ENCODE measurements at regions not wholly inside any gene's neighbourhood (a gene's known extent, or its start where the extent isn't known, plus 50 kb on each side); places are given as distances from the start of the nearest gene placed in this dataset.

DNA sequence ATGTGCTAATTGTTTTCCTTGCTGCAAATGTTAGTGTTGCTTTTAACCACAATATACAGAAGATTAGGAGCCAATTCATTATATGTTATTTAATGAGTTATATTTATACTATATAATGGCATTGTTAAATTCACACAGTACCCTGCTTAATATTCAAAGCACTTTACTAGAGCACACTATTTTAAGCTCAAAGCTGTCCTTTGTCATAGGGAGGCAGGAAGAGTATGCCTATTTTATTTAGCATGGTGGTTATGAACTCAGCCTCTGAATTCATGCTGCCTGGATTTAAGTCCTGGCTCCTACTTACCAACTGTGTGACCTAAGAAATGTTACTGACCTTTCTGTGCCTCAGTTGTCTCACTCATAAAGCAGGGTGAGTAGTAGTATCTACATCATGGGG is 80.5 kb downstream of the FASTKD2 start:
- Histone ChIP-seq H3K4me3 (ENCODE audit: low read depth, low read length) (no peak overlapping the region), H3K4me1 (ENCODE audit: control insufficient read depth, insufficient read depth, low read length) (peaks cover under 1% of the 10 kb centered on the region), H3K36me3 (ENCODE audit: control insufficient read depth, insufficient read depth, low read length) (no peaks in the 10 kb centered on the region), H3K27me3 (ENCODE audit: control insufficient read depth, insufficient read depth, low read length) (no peaks in the 10 kb centered on the region), H3K9me3 (ENCODE audit: control insufficient read depth, insufficient read depth, low read length) (no peaks in the 10 kb centered on the region), H3K9ac (ENCODE audit: low read depth, low read length) (no peak overlapping the region)

DNA sequence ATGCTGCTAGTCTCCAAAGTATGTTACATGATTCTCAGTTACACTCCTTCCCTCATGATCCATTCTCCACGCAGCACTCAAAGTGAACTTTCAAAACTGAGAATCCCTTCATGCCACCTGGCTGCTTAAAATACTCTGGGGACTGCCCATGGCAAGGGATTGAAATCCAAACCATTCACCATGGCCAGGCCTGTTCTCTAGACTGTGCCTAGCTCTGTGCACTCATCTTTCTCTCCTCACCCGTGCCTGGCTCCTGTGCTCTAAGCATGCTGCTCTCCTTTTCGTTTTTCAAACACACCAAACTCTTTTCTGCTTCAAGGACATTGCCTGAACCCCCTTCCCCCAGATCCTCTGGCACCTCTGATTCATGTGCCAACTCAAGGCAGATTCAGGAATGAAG is 80.9 kb downstream of the FASTKD2 start:
- Histone ChIP-seq H3K36me3 (ENCODE audit: control insufficient read depth, insufficient read depth, low read length) (no peaks in the 10 kb centered on the region), H3K9me3 (ENCODE audit: control insufficient read depth, insufficient read depth, low read length) (no peaks in the 10 kb centered on the region), H3K9ac (ENCODE audit: low read depth, low read length) (no peak overlapping the region), H3K4me3 (ENCODE audit: low read depth, low read length) (no peak overlapping the region), H3K27me3 (ENCODE audit: control insufficient read depth, insufficient read depth, low read length) (no peaks in the 10 kb centered on the region), H3K4me1 (ENCODE audit: control insufficient read depth, insufficient read depth, low read length) (no peaks in the 10 kb centered on the region)

DNA sequence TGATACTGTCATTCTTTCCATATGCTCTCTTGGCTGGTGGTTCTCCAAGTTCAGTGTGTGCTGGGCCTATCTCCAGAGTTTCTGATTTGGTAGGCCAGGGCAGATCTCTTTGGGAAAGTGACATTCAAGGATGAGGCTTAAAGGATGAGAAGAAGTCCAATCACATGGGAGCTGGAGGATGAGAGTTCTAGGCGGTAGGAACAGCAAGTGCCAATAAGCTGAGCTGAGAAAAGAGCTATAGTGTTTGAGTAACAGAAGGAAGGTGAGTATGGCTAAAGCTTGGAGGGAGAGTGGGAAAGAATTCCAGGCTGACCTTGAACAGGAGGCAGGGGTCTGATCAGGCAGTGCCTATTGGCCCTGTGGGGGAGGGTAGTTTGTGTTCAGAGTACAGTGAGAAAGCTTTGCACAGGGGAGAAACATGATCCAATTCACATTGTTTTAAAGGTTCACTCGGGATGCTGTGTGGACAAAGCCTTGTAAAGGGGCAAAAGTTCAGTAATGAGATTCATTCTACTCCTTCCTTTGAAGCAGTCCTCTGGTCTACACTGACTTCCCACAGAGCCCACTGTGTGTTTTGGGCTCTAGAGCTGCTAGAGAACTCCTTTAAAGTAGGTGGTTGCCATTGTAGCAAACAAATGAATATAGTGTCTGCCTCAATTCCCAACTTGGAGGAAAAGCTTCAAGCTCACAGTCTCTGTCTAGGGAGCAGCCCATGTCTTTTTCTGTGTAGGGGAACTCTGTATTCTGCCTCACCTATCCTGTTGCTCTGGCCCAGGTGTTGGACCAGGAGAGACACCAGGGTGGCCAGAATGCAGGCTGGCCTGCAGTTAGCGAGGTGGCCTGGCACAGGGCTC is 81.8 kb downstream of the FASTKD2 start:
- H3K27me3 ChIP-seq (ENCODE audit: control insufficient read depth, insufficient read depth, low read length): no peaks in the 10 kb centered on the region
- H3K4me1 ChIP-seq (ENCODE audit: control insufficient read depth, insufficient read depth, low read length): no peaks in the 10 kb centered on the region
- no peaks in the 10 kb centered on the region for H3K36me3 ChIP-seq (ENCODE audit: control insufficient read depth, insufficient read depth, low read length)
- no peaks in the 10 kb centered on the region for H3K9me3 ChIP-seq (ENCODE audit: control insufficient read depth, insufficient read depth, low read length)
- no peak overlapping the region for H3K4me3 ChIP-seq (ENCODE audit: low read depth, low read length)
- H3K9ac ChIP-seq (ENCODE audit: low read depth, low read length): no peak overlapping the region

DNA sequence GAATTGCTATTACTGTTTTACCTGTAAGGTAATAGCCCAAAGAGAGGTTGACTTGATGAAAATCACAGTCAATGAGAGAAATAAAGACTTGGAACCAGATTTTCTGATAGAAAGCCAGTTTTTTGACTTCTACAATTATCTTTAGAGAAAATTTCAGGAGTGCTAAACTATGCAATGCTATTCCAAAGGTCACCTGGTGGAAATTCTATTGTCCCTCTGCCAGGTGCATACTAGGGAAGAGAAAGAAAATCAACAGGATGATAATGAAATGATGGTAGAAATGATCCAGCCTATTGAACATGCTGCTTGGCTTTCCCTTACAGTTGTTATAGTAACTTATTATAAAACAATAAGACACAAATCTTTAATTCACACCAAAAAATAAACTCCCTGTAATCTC is 85.0 kb downstream of the FASTKD2 start:
- Histone ChIP-seq H3K9ac (ENCODE audit: low read depth, low read length) (no peak overlapping the region), H3K4me3 (ENCODE audit: low read depth, low read length) (no peak overlapping the region), H3K9me3 (ENCODE audit: control insufficient read depth, insufficient read depth, low read length) (no peaks in the 10 kb centered on the region), H3K27me3 (ENCODE audit: control insufficient read depth, insufficient read depth, low read length) (no peaks in the 10 kb centered on the region), H3K36me3 (ENCODE audit: control insufficient read depth, insufficient read depth, low read length) (no peaks in the 10 kb centered on the region), H3K4me1 (ENCODE audit: control insufficient read depth, insufficient read depth, low read length) (no peaks in the 10 kb centered on the region)

DNA sequence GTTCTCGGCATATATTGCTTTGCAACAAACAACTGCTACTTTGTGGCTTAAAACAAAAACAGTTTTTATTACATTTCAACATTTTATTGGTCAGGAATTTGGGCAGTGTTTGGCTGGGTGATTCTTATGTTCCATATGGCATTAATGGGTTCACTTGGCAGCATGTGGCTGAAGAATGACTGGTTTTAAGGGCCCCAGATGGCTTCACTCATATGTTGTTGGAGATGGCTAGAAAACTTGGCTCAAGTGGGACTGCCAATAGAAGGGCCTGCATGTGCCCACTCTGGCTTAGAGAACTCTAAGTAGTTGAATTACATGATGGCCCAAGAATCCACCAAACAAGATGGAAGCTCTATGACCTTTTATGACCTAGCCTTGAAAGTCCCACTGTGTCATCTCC is 86.1 kb downstream of the FASTKD2 start:
- H3K9me3 ChIP-seq (ENCODE audit: control insufficient read depth, insufficient read depth, low read length): no peaks in the 10 kb centered on the region
- H3K27me3 ChIP-seq (ENCODE audit: control insufficient read depth, insufficient read depth, low read length): no peaks in the 10 kb centered on the region

DNA sequence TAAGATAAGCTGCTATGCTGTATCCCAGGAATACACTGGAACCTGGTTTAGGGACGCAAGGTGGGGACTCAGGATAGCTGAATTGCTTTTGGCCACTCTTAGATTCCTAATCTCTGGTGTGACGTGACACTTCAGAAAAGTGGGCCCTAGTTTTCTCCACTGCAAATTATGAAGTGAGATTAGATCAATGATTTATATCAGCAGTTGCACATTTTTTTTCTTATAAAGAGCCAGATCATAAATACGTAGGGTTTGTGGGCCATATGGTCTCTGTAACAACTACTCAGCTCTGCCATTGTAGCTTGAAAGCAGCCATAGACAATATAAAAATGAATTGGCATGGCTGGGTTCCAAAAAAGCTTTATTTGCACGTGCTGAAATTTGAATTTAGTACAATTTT is 85.4 kb upstream of the CPO start:
- no peaks in the 10 kb centered on the region for H3K36me3 ChIP-seq (ENCODE audit: control insufficient read depth, insufficient read depth, low read length)
- H3K27me3 ChIP-seq (ENCODE audit: control insufficient read depth, insufficient read depth, low read length): no peaks in the 10 kb centered on the region
- H3K4me3 ChIP-seq (ENCODE audit: low read depth, low read length): no peak overlapping the region
- H3K9ac ChIP-seq (ENCODE audit: low read depth, low read length): no peak overlapping the region
- no peaks in the 10 kb centered on the region for H3K9me3 ChIP-seq (ENCODE audit: control insufficient read depth, insufficient read depth, low read length)
- no peaks in the 10 kb centered on the region for H3K4me1 ChIP-seq (ENCODE audit: control insufficient read depth, insufficient read depth, low read length)

More for the DNA sequence above, 86.1 kb downstream of the FASTKD2 start:
- Histone ChIP-seq H3K4me1 (ENCODE audit: control insufficient read depth, insufficient read depth, low read length) (no peaks in the 10 kb centered on the region), H3K9ac (ENCODE audit: low read depth, low read length) (no peak overlapping the region), H3K36me3 (ENCODE audit: control insufficient read depth, insufficient read depth, low read length) (no peaks in the 10 kb centered on the region), H3K4me3 (ENCODE audit: low read depth, low read length) (no peak overlapping the region)

DNA sequence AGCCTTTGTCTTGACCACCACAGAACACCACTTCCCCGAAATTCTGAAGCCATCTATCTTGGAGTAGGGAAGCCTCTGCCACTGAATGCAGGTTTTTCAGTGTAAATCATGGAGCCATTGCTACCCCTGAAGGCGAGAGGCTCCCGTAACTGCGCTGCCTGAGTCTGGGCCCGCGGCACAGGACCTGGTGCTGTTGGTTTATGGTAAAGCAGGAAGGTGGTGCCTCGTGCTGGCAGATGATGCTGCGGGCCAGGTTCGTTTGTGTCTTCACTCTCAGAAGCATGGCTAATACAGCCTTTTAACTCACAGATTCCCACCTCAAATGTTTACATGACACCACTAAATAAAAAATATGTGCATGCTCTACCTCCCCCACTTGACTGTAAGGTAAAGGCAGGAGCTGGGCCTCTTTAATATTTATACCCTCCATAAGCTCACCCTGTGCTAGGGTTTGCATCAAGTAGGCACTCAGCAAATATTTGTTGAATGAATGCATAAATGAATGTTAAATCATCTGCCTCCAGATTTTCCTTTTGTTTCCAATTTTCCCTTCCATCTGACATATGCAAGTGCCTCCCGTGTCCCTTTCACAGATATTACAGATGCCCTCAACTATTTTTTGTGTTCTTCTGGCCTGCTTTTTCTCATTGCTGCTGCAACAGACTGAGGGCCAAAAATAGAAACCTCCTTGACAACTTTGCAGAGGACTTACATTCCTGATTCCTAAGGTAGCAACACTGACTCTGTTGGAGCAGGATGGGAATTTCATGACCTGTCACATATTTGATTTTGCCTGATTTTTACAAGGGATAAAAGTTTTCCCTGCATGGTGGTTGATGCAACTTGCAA is 83.5 kb upstream of the CPO start:
- no peaks in the 10 kb centered on the region for H3K4me1 ChIP-seq (ENCODE audit: control insufficient read depth, insufficient read depth, low read length)
- H3K9ac ChIP-seq (ENCODE audit: low read depth, low read length): no peak overlapping the region
- H3K9me3 ChIP-seq (ENCODE audit: control insufficient read depth, insufficient read depth, low read length): no peaks in the 10 kb centered on the region
- H3K4me3 ChIP-seq (ENCODE audit: low read depth, low read length): no peak overlapping the region
- no peaks in the 10 kb centered on the region for H3K27me3 ChIP-seq (ENCODE audit: control insufficient read depth, insufficient read depth, low read length)
- no peaks in the 10 kb centered on the region for H3K36me3 ChIP-seq (ENCODE audit: control insufficient read depth, insufficient read depth, low read length)

DNA sequence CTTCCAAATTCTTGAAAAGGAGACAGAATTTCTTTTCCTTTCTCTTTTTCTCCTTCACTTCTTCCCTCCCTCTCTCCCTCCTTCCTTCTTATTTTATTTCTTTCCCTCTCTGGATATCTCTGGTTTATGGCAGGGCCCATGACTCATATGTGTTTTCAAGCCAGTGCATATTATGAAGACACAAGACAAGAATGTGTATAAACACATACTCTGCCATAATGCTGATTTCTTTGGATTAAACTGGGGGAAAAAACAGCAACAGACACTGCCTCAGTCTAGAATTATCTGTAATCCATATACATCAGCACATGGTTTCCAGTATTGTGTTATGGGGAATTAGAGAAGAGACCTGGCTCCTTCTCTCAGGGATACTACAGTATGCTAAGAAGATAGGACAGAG is 82.8 kb upstream of the CPO start:
- Histone ChIP-seq H3K27me3 (ENCODE audit: control insufficient read depth, insufficient read depth, low read length) (no peaks in the 10 kb centered on the region), H3K4me1 (ENCODE audit: control insufficient read depth, insufficient read depth, low read length) (no peaks in the 10 kb centered on the region), H3K4me3 (ENCODE audit: low read depth, low read length) (no peak overlapping the region), H3K9me3 (ENCODE audit: control insufficient read depth, insufficient read depth, low read length) (no peaks in the 10 kb centered on the region), H3K36me3 (ENCODE audit: control insufficient read depth, insufficient read depth, low read length) (no peaks in the 10 kb centered on the region), H3K9ac (ENCODE audit: low read depth, low read length) (no peak overlapping the region)

DNA sequence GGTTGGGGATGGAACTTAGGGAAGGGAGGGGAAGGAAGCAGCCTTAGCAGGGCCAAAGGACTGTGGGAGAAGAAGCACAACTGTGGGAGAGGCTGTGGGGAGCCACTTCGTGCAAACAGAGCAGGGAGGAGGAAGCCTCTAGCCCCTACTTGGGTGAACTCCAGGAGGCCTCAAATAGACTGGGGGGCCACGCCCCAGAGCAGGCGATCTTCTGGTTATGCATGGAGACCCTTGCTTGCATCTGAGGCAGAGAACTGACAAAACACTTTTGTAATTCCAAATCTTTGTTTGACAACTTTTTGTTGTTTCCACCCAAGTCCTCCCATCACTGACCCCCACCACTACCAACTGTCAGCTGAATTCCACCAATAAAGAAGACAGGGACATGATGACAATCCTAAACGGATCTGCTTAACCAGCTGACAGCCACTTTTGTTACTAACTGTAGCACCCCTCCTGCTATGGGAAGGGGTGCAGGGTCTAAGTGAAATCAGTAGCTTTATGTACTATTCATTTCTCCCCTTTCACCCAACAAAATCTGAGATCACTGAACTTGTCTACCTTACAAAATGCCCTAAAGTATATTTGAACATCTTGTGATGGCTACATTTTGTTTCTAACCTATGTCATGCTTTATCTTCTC is 80.5 kb upstream of the CPO start:
- H3K4me3 ChIP-seq (ENCODE audit: low read depth, low read length): no peak overlapping the region
- peaks cover 5% of the 10 kb centered on the region for H3K4me1 ChIP-seq (ENCODE audit: control insufficient read depth, insufficient read depth, low read length)
- H3K36me3 ChIP-seq (ENCODE audit: control insufficient read depth, insufficient read depth, low read length): no peaks in the 10 kb centered on the region
- H3K9me3 ChIP-seq (ENCODE audit: control insufficient read depth, insufficient read depth, low read length): no peaks in the 10 kb centered on the region
- no peak overlapping the region for H3K9ac ChIP-seq (ENCODE audit: low read depth, low read length)
- no peaks in the 10 kb centered on the region for H3K27me3 ChIP-seq (ENCODE audit: control insufficient read depth, insufficient read depth, low read length)

DNA sequence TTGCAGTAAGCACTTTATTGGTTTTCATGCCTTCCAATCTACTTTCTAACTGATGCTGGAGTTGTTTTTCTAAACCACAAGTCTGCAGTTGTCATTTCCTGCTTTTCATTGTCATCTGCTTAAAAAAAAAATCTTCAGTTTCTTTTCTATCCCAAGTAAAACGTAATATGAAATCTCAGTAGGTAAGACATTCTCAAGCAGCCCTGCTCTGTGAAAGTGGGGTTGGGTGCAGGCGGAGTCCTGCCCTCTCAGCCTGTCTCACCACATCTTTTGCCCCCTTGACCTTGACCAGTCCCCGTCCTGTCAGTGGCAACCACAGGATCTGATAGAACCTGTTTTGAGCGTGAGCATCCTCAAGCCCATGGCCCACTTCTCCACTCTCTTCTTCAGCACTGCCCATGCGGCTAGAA is 80.0 kb upstream of the CPO start:
- no peak overlapping the region for H3K4me3 ChIP-seq (ENCODE audit: low read depth, low read length)
- H3K27me3 ChIP-seq (ENCODE audit: control insufficient read depth, insufficient read depth, low read length): no peaks in the 10 kb centered on the region
- H3K9ac ChIP-seq (ENCODE audit: low read depth, low read length): no peak overlapping the region
- no peaks in the 10 kb centered on the region for H3K36me3 ChIP-seq (ENCODE audit: control insufficient read depth, insufficient read depth, low read length)
- H3K9me3 ChIP-seq (ENCODE audit: control insufficient read depth, insufficient read depth, low read length): no peaks in the 10 kb centered on the region
- H3K4me1 ChIP-seq (ENCODE audit: control insufficient read depth, insufficient read depth, low read length): peaks cover 5% of the 10 kb centered on the region

DNA sequence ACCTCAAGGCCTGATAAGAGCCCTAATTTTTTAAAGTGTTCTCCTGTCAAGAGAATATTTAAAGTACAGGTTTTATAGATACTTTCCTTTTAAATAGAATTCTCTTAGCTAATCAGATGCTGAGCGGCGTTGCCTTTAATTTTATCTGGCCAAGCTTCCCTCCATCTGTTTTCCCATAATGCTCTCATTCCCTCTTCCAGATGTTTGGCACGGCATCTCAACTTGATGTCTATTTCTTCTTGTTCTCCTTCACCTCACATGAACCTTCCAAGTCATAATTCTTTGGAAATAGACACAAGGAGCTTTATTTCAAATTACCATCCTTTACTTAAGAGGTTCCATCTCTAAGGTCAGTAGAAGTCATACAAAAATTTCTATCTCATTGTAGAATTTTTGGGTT is 76.1 kb upstream of the CPO start:
- Histone ChIP-seq H3K4me1 (ENCODE audit: control insufficient read depth, insufficient read depth, low read length) (peaks cover 5% of the 10 kb centered on the region), H3K36me3 (ENCODE audit: control insufficient read depth, insufficient read depth, low read length) (no peaks in the 10 kb centered on the region), H3K9me3 (ENCODE audit: control insufficient read depth, insufficient read depth, low read length) (no peaks in the 10 kb centered on the region), H3K27me3 (ENCODE audit: control insufficient read depth, insufficient read depth, low read length) (no peaks in the 10 kb centered on the region), H3K9ac (ENCODE audit: low read depth, low read length) (no peak overlapping the region), H3K4me3 (ENCODE audit: low read depth, low read length) (no peak overlapping the region)
